ENCODE measurements at regions not wholly inside any gene's neighbourhood (a gene's known extent, or its start where the extent isn't known, plus 50 kb on each side); places are given as distances from the start of the nearest gene placed in this dataset.

DNA sequence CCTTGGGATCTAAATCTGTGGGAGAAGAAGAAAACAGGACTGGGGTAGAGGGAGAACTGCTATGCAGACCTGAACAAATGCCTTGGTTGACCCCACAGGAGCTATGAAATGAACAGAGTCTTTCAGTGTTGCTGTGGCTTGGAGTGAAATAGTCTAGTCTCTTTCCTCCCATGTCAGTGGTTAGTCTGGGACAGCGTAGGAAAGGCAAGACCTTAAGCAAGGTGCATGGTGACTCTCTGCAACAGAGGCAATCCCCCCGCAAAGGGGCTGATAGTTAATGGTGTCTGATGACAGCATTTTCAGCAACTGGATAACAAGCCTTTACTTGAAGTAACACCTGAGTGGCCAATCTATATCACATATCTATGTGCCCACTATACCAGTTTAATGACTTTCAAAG, 62.3 kb downstream of the ARL4A start:
- no peak overlapping the region for H3K27ac ChIP-seq (ENCODE audit: low read depth, low read length)
- no peaks in the 10 kb centered on the region for H3K9me3 ChIP-seq (ENCODE audit: low read depth, low read length)
- H3K4me1 ChIP-seq (ENCODE audit: insufficient read depth, low read length) = peaks cover 6% of the 10 kb centered on the region
- no peak overlapping the region for H3K4me3 ChIP-seq (ENCODE audit: insufficient read depth, low read length)
- TF ChIP-seq, protein P1, sequence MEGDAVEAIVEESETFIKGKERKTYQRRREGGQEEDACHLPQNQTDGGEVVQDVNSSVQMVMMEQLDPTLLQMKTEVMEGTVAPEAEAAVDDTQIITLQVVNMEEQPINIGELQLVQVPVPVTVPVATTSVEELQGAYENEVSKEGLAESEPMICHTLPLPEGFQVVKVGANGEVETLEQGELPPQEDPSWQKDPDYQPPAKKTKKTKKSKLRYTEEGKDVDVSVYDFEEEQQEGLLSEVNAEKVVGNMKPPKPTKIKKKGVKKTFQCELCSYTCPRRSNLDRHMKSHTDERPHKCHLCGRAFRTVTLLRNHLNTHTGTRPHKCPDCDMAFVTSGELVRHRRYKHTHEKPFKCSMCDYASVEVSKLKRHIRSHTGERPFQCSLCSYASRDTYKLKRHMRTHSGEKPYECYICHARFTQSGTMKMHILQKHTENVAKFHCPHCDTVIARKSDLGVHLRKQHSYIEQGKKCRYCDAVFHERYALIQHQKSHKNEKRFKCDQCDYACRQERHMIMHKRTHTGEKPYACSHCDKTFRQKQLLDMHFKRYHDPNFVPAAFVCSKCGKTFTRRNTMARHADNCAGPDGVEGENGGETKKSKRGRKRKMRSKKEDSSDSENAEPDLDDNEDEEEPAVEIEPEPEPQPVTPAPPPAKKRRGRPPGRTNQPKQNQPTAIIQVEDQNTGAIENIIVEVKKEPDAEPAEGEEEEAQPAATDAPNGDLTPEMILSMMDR (IDR thresholded peaks at IDR 0.05; ENCODE audit: extremely low read depth, low read depth, low read length) = no peak
- H2AFZ ChIP-seq (ENCODE audit: low read length) = no peak overlapping the region
- no peak for DNase-seq (ENCODE audit: insufficient read length, low spot score, missing footprints)
- no peaks in the 10 kb centered on the region for H4K20me1 ChIP-seq (ENCODE audit: insufficient read depth, low read length)
- H3K27me3 ChIP-seq (ENCODE audit: insufficient read depth, low read length) = no peaks in the 10 kb centered on the region
- no peaks in the 10 kb centered on the region for H3K79me2 ChIP-seq (ENCODE audit: insufficient read depth, low read length)
- H3K36me3 ChIP-seq (ENCODE audit: insufficient read depth, low read length) = no peaks in the 10 kb centered on the region
- H3K4me2 ChIP-seq (ENCODE audit: insufficient read depth, low read length) = no peak overlapping the region

DNA sequence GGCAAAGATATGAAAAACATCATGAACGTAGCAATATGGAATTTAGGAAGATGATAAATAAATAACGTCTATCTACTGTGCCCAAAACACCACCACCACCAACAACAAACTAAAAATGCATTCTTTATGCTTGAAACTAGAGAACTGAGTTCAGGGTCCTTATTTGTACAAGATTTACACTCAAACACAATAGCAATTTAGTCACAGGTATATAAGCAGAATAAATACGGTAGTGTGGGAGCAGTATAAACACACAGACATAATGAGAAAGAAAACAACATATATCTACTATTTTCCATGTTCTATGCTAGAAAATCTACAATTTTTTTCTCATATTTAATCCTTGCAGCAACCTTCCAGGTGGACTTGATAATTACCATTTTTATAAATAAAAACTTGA, 64.3 kb downstream of the ARL4A start:
- peaks cover 7% of the 10 kb centered on the region for H3K4me1 ChIP-seq (ENCODE audit: insufficient read depth, low read length)
- no peak overlapping the region for H3K27ac ChIP-seq (ENCODE audit: low read depth, low read length)
- TF ChIP-seq, protein P1 (IDR thresholded peaks at IDR 0.05; ENCODE audit: extremely low read depth, low read depth, low read length) = no peak
- H3K4me3 ChIP-seq (ENCODE audit: insufficient read depth, low read length) = no peak overlapping the region
- no peak overlapping the region for H3K4me2 ChIP-seq (ENCODE audit: insufficient read depth, low read length)
- no peaks in the 10 kb centered on the region for H3K9me3 ChIP-seq (ENCODE audit: low read depth, low read length)
- no peak overlapping the region for H2AFZ ChIP-seq (ENCODE audit: low read length)
- no peak for DNase-seq (ENCODE audit: insufficient read length, low spot score, missing footprints)
- no peaks in the 10 kb centered on the region for H3K79me2 ChIP-seq (ENCODE audit: insufficient read depth, low read length)
- H3K36me3 ChIP-seq (ENCODE audit: insufficient read depth, low read length) = no peaks in the 10 kb centered on the region
- no peaks in the 10 kb centered on the region for H3K27me3 ChIP-seq (ENCODE audit: insufficient read depth, low read length)
- no peaks in the 10 kb centered on the region for H4K20me1 ChIP-seq (ENCODE audit: insufficient read depth, low read length)

DNA sequence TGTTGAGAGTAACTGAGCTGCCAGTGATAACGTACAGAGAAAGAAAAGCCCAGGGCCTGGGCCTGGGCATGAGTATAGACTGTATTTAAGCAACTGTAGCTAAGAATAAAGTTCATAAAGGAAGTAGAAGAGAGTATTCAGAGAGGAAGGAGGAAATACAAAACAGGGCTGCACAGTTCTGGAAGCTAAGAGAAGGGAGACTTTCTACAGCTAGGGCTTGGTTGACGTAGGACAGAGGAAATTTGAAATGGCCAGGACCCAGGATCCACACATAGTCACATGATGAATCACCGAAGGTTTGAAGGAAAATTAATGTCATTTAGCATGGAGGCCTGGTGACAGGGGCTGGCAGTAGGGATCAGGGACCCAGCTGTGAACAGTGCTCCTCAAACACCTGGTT, 66.7 kb downstream of the ARL4A start:
- no peak for DNase-seq (ENCODE audit: insufficient read length, low spot score, missing footprints)
- H3K4me2 ChIP-seq (ENCODE audit: insufficient read depth, low read length) = no peak overlapping the region
- H4K20me1 ChIP-seq (ENCODE audit: insufficient read depth, low read length) = no peaks in the 10 kb centered on the region
- H3K27ac ChIP-seq (ENCODE audit: low read depth, low read length) = peak overlapping the region; percentile 44
- TF ChIP-seq, protein P1 (IDR thresholded peaks at IDR 0.05; ENCODE audit: extremely low read depth, low read depth, low read length) = no peak
- H3K36me3 ChIP-seq (ENCODE audit: insufficient read depth, low read length) = no peaks in the 10 kb centered on the region
- no peaks in the 10 kb centered on the region for H3K27me3 ChIP-seq (ENCODE audit: insufficient read depth, low read length)
- peak overlapping the region; percentile 78 for H2AFZ ChIP-seq (ENCODE audit: low read length)
- H3K9me3 ChIP-seq (ENCODE audit: low read depth, low read length) = no peaks in the 10 kb centered on the region
- no peak overlapping the region for H3K4me3 ChIP-seq (ENCODE audit: insufficient read depth, low read length)
- H3K79me2 ChIP-seq (ENCODE audit: insufficient read depth, low read length) = no peaks in the 10 kb centered on the region
- H3K4me1 ChIP-seq (ENCODE audit: insufficient read depth, low read length) = peaks cover 18% of the 10 kb centered on the region

DNA sequence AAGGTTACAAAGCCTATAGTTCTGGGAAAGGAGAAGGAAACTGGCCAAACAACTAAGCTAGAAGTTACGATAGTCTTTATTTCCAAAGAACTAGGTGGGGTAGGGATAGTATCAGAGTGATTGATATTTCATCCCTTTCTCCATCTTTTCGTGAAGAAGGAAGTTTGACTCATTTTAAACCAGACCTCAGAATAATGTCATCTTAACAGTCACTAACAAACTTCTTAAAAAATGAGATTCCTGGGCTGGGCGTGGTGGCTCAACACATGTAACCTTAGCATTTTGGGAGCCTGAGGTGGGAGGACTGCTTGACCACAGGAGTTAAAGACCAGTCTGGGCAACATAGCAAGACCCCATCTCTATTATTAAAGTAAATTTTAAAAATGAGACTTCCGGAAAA, 69.4 kb downstream of the ARL4A start:
- Histone ChIP-seq H3K79me2 (ENCODE audit: insufficient read depth, low read length) (no peaks in the 10 kb centered on the region), H2AFZ (ENCODE audit: low read length) (peak overlapping the region; percentile 36), H3K4me2 (ENCODE audit: insufficient read depth, low read length) (no peak overlapping the region), H3K9me3 (ENCODE audit: low read depth, low read length) (no peaks in the 10 kb centered on the region), H3K27me3 (ENCODE audit: insufficient read depth, low read length) (no peaks in the 10 kb centered on the region), H3K4me1 (ENCODE audit: insufficient read depth, low read length) (peaks cover 23% of the 10 kb centered on the region), H4K20me1 (ENCODE audit: insufficient read depth, low read length) (no peaks in the 10 kb centered on the region), H3K4me3 (ENCODE audit: insufficient read depth, low read length) (no peak overlapping the region), H3K36me3 (ENCODE audit: insufficient read depth, low read length) (no peaks in the 10 kb centered on the region), H3K27ac (ENCODE audit: low read depth, low read length) (peak overlapping the region; percentile 78)
- TF ChIP-seq, protein P1 (IDR thresholded peaks at IDR 0.05; ENCODE audit: extremely low read depth, low read depth, low read length) = no peak
- no peak for DNase-seq (ENCODE audit: insufficient read length, low spot score, missing footprints)
